NAMALWA (cell line): ENCODE measurements at regions not wholly inside any gene's neighbourhood (a gene's known extent, or its start where the extent isn't known, plus 50 kb on each side); places are given as distances from the start of the nearest gene placed in this dataset.

ENCODE experiments used
- DNase-seq: peaks from one replicate; pipeline ENCODE4 v3.0.0-alpha.2; 2015; ENCODE audit warnings: low spot score

DNA sequence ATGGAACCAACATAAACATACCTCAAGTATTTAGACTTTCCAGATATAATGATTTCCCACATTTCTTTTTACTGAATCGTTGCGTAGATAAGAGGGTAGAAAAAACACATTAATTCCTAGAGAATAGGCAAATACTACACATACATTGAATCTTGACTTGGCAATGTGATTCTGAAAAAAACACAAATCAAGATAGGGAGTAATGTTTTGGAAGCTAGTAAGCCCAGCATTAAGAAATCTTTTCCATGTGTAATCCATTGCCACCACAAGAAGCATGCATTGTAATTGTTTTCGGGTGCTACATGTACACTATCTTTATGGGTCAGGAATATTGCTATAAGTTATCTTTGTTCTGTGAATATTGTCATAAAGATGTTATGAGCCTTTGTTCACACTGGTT, 269.8 kb upstream of the PDGFD start:
- no peak for DNase-seq

DNA sequence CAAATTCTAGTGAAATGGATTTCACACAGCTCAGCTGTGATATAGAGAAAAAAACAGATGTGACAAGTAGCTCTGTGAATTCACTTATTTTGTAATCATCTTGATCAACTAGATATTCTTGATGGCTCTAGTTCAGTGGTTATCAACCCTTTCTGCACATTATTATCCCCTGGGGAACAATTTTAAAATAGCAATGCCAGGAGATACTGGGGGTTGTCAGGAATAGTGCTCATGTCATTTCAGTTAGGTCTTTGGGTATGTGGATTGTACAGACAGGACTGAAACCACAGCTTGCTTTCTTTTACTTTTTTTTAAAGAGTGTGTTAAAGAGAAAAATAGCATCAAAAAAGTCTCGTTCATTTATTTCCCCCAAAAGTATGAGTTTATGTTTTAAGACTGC, 269.0 kb upstream of the PDGFD start:
- DNase-seq, result no peak

DNA sequence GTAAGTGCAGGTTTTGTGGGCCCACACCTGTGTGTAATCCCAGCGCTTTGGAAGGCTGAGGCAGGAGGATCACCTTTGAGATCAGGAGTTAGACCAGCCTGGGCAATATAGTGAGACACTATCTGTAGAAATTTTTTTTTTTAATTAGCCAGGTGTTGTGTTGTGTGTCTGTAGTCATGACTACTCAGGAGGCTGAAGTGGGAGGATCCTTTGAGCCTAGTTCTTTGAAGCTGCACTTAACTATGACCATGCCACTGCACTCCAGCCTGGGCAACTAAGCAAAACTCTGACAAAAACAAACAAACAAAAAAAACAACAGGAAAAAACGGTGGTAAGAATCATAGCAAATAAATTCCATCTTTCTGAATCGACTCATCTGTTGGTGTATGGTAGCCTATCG, 268.6 kb upstream of the PDGFD start:
- DNase-seq, result no peak

DNA sequence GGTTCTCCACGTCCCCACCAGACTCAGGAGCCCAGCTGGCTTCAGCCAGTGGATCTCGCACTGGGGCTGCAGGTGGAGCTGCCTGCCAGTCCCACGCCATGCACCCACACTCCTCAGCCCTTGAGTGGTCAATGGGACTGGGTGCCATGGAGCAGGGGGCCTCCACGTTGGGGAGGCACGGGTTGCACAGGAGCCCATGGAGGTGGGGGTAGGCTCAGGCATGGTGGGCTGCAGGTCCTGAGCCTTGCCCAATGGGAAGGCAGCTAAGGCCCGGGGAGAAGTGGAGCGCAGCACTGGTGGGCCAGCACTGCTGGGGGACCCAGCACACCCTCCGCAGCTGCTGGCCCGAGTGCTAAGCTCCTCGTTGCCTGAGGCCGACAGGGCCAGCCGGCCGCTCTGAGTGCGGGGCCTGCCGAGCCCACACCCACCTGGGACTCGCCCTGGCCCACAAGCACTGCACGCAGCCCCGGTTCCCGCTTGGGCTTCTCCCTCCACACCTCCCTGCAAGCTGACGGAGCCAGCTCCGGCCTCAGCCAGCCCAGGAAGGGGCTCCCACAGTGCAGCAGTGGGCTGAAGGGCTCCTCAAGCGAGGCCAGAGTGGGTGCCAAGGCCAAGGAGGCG, 258.5 kb upstream of the PDGFD start:
- DNase-seq, result no peak

DNA sequence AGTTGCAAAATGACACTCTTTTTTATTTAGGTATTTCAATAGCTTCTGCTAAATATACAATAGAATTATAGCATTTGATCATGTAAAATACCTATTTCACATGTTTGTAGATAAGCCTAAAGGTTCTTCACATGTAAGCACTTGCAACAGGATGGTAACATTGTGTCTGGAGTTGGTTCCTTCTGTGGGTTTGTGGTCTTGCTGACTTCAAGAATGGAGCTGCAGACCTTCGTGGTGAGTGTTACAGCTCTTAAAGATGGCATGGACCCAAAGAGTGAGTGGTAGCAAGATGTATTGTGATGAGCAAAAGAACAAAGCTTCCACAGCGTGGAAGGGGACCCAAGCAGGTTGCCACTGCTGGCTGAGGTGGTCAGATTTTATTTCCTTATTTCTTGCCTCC, 246.4 kb upstream of the PDGFD start:
- no peak for DNase-seq

DNA sequence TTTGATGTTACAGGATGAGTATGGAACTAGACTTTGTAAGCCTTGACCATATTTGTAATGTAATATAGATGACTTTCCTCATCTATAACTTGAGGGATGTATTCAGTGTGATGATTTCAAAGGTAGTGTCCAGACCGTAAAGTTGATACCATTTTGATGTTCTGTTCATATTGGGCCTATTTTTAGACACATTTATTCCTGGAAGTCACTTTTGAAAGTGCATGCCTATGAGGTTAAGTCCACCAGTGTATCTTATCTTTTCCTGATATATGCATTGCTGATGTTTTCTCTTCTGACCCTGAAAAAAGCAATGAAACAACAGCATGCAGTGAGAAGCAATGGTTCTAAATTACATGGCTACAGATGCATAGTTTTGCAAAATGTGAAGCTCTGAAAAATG, 244.7 kb upstream of the PDGFD start:
- DNase-seq, result no peak

DNA sequence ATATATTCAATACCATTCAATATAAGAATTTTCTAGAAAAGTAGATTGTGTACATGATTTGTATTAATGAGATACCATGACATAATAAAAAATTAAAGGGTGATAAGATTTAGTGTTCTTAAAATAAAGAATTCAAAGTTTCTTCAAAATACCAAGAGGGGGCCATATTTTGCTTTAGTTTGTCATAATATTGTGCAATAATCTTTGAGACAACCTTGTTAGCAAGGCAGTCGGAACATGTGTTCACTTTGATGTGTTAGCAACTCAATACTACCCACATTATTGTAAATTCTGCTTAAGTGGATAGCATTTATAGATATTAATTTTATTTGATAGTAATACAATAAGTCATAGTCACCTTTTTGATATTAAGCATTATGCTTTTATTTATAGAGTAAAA, 241.3 kb upstream of the PDGFD start:
- no peak for DNase-seq

DNA sequence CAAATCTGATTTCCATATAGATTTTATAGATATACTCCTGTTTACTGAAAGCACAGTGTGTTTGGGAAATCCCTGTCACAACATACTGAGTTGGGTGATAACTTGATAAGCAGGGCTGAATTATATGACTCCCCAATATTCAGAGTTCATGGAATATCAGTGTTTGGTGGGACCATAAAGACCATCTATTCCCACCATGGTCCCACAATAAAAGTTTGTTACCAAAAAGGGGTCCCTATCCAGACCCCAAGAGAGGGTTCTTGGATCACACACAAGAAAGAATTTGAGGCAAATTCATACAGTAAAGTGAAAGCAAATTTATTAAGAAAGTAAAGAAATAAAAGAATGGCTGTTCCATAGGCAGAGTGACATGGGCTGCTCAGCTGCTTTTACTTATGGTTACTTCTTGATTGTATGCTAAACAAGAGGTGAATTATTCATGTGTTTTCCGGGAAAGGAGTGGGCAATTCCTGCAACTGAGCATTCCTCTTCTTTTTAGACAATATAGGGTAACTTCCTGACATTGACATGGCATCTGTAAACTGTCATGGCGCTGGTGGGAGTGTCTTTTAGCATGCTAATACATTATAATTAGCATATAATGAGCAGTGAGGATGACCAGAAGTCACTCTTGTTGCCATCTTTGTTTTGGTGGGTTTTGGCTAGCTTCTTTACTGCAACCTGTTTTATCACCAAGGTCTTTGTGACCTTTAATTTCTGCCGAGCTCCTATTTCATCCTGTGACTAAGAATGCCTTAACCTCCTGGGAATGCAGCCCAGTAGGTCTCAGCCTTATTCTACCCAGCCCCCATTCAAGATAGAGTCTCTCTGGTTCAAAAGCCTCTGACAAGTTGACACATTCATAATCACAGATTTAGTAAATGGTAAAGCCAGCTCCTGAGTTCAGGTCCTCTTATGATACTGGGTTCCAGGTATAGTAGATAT, 240.6 kb upstream of the PDGFD start:
- DNase-seq, result peak; percentile 31

DNA sequence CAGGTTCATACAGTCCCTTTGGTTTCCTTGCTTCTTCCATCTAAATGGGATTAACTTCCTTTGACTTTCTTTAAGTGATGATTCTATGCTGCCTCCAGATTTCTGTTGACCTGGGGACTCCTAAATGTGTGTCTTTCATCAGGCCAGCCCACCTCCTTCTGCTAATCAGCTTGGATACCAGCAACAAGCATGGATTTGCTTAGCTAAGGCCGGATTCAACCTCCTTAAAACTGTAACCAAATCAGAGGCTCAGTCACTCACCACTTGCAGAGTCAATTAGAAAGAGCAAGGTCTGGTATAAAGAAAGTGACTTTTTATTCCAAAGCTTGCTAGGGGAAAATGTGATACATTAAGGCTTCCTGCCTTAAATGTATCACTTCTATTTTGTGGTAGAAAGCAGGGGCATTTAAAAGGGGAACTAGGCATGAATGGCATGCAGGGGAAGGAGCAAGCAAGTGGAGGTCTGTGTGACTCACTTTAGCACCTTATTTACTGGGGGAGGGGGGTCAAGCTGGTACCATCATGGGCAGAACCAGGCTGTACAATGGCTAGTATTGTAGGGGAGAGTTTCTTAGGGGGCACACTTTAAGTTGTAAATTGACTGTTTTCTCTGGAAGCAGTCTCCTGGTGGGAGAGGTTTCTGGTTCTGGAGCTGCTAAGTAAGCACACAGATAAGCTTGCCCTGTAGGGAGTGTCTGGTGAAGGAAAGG, 239.0 kb upstream of the PDGFD start:
- peak; percentile 10 for DNase-seq

DNA sequence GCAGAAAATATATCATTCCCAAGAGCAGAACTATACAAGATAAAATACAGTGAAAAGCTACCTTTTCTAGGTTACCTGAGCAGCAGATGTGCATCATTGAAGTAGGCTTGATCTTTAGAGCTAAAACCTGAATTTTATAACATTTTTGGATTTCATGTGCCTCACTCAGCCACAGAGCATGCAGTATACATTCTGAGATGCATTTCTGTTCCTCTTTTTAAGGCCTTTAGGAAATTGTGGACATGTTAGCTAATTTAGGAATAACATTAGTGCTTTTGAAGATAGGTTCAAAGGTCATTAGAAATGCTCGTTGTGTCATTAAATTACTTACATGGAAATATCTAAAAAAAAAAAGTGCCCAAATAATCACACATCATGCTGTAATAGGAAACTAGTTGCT, 230.6 kb upstream of the PDGFD start:
- DNase-seq, result no peak

DNA sequence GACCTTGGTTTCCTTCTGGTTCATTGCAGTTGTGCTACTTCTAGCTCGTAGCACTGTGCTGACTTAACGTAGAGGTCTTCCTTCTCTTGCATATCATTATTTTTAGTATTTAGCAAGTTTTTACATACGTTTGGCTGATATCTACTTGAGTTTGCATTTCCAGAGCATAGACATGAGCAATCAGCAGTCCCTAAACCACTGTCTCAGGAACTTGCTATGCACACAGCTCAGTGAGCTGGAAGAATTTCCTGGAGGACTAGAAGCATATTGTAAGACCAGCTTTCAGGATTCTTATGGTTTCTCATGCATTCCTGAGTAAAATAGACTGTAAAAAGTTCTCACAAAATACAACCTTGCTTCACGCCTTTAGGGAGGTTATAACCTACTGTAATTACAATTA, 226.7 kb upstream of the PDGFD start:
- DNase-seq, result no peak

DNA sequence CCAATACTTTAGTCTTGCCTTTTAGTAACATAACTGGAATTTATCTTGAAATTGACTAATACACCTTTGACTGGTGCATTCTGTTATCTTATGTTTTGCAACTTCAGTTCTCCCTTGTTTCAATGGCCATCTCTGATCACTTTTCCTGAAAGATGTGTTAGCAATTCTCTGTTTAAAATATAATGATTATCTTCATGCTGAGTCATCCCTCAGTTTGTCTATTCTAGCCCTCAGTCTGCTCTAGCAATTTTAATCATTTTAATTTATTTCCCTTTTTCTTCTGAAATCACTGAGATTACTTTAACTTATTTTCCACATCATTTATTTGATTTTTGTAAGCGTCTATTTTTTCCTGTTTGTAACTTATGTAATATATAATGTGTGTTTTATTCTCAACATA, 221.9 kb upstream of the PDGFD start:
- DNase-seq, result no peak

DNA sequence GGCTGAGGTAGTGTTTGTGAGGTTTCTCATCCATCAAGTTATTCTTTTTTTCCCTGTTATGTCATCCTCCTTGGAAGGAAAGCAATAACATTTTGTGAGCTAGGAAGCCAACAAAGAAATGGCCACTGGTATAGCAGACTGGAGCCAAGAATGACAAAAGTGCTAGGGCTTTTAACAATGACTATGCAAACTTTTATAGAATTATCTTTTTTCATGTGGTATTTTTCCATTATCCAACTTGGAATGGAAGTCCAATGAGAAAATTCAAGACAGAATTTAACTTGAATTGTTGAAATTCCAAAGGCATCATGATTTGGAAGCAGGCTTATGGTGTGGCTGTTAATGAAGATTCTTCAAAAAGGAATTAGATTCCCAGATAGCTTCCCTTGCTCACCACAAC, 216.4 kb upstream of the PDGFD start:
- DNase-seq, result no peak

DNA sequence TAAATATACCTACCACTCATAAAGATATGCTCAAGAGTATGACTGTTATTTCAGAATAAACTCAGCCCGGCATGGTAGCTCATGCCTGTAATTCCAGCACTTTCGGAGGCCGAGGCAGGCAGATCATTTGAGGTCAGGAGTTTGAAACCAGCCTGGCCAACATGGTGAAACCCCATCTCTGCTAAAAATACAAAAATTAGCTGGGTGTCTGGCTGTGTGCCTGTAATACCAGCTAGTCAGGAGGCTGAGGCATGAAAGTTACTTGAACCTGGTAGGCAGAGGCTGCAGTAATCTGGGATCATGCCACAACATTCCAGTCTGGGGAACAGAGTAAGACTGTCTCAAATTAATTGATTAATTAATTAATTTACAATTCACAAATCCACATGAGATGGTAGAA, 208.2 kb upstream of the PDGFD start:
- DNase-seq, result no peak

DNA sequence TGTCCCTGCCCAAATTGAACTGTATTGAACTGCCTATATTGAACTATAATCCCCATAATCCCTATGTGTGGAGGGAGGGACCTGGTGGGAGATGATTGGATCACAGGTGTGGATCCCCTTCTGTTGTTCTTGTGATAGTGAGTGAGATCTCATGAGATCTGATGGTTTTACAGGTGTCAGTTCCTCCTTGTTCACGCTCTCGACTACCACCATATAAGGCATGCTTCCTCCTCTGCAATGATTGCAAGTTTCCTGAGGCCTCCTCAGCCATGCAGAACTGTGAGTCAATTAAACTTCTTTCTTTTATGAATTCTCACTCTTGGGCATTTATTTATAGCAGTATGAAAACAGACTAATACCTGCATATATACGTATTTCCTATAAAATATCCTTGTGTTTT, 206.5 kb upstream of the PDGFD start:
- DNase-seq, result peak; percentile 5

DNA sequence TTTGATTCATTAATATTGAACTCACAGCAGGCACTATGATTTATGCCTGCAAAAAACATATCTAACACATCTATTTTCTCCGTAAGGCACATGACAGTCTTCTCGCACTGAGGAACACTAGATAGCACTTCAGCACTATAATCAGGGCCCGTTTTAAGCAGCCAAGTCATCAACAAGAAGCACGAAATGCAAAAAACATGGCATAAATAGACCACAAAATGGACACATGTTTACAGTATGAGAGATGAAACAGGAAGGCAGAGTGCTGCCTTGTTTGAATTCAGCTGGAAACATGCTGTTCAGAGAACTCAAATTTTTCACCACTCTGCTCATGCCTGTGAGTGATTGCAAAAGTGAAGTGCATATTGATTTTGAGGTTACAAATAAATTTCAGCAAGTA, 205.8 kb upstream of the PDGFD start:
- no peak for DNase-seq

DNA sequence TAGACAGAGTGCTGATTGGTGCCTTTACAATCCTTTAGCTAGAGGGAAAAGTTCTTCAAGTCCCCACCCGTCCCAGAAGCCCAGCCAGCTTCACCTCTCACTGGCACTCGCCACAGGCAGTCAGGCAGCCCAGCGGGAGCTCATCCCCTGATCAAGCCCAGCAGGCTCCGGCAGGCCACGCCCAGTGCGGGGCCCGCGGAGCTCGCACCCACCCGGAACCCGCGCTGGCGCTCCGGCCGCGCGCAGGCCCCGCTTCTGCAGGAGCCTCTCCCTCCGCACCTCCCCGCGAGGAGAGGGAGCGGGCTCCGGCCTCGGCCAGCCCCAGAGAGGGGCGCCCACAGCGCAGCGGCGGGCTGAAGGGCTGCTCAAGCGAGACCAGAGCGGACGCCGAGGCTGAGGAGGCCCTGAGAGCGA, 202.4 kb upstream of the PDGFD start:
- DNase-seq, result no peak

DNA sequence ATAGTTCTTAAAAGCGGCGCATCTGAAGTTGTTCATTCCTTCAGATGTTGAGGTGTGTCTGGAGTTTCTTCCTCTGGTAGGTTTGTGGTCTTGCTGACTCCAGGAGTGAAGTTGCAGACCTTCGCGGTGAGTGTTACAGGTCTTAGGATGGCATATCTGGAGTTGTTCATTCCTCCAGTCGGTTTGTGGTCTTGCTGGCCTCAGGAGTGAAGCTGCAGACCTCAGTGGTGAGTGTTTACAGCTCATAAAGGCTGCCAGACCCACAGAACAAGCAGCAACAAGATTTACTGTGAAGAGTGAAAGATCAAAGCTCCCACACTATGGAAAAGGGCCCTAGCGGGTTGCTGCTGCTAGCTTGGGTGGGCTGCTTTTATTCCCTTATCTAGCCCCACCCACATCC, 201.7 kb upstream of the PDGFD start:
- no peak for DNase-seq

DNA sequence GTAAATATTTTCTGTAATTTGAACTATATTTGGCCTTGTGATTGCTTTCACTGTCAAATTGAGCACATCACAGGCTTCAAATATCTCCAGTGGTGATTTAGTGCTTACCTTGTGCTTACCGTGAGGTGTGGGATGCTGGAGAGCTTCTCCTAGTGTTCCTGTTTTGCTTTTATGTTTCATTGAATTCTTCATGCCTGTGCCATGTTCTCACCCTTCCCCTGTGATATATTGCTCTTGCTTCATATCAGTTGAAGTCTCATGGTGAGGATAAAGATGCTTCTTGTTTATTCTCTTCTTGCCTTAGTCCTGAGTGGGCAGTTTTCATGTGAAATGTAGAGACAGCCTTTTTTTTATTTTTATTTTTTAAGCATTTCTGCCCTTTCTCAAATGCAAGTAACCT, 198.0 kb upstream of the PDGFD start:
- DNase-seq, result no peak

DNA sequence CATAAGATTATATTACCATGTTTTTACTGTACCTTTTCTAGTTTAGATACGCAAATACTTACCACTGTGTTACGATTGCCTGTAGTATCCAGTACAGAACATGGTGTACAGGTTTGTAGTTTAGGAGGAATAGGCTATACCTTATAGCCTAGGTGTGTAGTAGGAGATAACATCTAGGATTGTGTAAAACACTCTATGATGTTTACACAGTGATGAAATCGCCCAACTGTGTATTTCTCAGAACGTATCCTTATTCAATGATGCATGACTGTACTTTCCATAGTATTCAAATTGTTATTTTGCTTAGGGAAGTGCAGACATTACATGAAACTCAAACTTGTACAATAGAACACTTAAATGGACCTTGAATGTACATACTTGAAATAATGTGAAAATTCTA, 188.1 kb upstream of the PDGFD start:
- no peak for DNase-seq

DNA sequence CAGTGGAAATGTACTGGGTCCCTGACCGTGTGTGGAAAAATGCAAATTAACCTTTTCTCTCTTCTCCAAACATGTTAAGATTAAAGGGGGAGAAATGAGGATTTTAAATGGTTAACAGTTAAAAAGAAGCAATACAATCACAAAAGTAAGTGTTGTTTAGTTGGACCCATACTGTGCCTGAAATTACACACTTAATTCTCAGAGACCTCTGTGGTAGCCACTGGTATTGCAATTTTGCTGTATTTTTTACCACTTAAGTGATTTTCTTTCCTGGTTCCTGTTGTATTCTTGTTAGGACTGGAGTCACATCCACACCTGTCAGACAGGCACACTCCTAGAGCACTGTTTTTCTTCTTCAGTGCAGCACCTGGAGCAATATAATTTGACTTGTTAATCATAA, 179.6 kb upstream of the PDGFD start:
- DNase-seq, result peak; percentile 54

DNA sequence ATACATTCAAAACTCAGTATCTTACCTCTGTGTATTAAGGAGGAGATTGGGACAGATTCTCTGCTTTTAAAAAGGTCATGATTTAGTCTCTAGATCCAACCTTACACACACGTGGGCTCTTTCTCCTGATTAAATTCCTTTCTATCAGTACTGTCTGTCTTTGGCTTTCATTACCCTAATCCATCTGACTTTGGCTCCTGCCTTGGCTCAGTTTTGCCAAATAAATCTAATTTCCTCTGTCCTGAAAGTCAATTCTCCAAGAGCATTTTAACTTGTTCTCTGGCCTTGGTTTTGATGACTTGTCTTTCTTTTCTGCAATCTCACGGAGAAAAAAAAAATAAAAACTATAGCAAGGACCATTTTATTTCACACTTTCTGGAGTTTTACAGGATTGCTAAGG, 176.6 kb upstream of the PDGFD start:
- no peak for DNase-seq

DNA sequence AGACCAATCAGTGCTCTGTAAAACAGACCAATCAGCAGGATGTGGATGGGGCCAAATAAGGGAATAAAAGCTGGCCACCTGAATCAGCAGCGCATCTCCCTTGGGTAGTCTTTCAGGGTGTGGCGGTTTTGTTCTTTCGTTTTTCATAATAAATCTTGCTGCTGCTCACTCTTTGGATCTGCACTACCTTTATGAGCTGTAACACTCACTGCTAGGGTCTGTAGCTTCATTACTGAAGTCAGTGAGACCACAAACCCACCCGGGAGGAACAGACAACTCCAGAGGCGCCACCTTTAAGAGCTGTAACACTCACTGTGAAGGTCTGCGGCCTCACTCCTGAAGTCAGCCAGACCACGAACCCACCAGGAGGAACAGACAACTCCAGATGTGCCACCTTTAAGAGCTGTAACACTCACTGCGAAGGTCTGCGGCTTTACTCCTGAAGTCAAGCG, 175.5 kb upstream of the PDGFD start:
- DNase-seq, result no peak
